ENCODE measurements at regions not wholly inside any gene's neighbourhood (a gene's known extent, or its start where the extent isn't known, plus 50 kb on each side); places are given as distances from the start of the nearest gene placed in this dataset.

DNA sequence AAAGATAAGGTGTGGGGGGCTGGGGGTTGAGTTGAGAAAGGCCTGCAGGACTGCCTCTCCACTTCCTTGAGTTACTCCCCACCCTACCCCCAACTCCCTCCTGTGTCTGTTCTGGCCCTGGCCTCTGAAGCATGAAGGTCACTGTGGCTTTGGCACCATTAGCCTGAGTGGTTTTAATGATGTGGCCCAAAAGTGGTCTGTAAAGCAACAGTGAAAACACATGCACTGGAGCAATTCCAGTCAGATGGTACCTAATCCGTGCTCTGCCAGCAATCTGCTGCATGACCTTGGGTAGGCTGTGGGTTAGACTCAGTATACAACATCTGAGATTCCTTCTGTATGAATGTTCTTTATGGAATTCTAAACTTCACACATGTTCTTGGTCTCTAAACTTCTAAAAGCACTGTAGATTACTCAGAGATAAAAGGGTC is 86.5 kb upstream of the ATP1A1 start:
- BruUV-seq (replicated peaks) = no TSS peak
- CTCF ChIA-PET = no interaction called here
- no peak overlapping the region for H3K27ac ChIP-seq (ENCODE audit: insufficient read depth, low read length)

More for the DNA sequence above, 86.5 kb upstream of the ATP1A1 start:
- POLR2A ChIA-PET (ENCODE audit: unreplicated experiment) = no interaction called here
- dilution Hi-C loops (cut with HindIII; ENCODE audit: low sequenced_read_pairs, unreplicated experiment) (no loop called here), in situ Hi-C loops (cut with MboI; ENCODE audit: low sequenced_read_pairs) (no loop called here), intact Hi-C loops (cut with micrococcal nuclease) (no loop called here)
- no peak overlapping the region for H3K56ac ChIP-seq (ENCODE audit: extremely low read depth, insufficient read depth, low read length)
- no peak overlapping the region for H2BK5ac ChIP-seq (ENCODE audit: low read depth, low read length, poor library complexity, severe bottlenecking)
- no peaks in the 10 kb centered on the region; the same call in 1 of the 2 replicates for H3K27me3 ChIP-seq (ENCODE audit: control insufficient read depth, insufficient read depth, low read length)
- H4K5ac ChIP-seq (ENCODE audit: low read depth, low read length) = no peak overlapping the region
- H3K23ac ChIP-seq (ENCODE audit: low read depth, low read length) = no peak overlapping the region
- ATAC-seq (ENCODE audit: low read depth) (peak; percentile 48), DNase-seq (peak; percentile 26)
- no peak overlapping the region for H2BK15ac ChIP-seq (ENCODE audit: low read depth, low read length)
- H2AK9ac ChIP-seq (replicated peaks; ENCODE audit: low read depth, low read length, poor library complexity) = no peak overlapping the region
- H2AK5ac ChIP-seq (ENCODE audit: low read depth, low read length) = no peak overlapping the region
- no peak overlapping the region for H3K4me2 ChIP-seq (ENCODE audit: low read depth, low read length)
- no peaks in the 10 kb centered on the region for H3K36me3 ChIP-seq (ENCODE audit: control insufficient read depth, insufficient read depth, low read length)
- H3K4ac ChIP-seq (ENCODE audit: low read depth, low read length) = no peak overlapping the region
- TF ChIP-seq NFE2L2 (IDR thresholded peaks at IDR 0.05; ENCODE audit: low read depth, low read length) (no peak), CHD1 (IDR thresholded peaks at IDR 0.05; ENCODE audit: low read depth, low read length) (no peak), RCOR1 (IDR thresholded peaks at IDR 0.05; ENCODE audit: insufficient replicate concordance, low read length) (no peak), MXI1 (IDR thresholded peaks at IDR 0.05; ENCODE audit: borderline replicate concordance, low read depth, low read length) (no peak), POLR2A (IDR thresholded peaks at IDR 0.05; ENCODE audit: low read depth, low read length) (no peak)
- H3K4me3 ChIP-seq (ENCODE audit: insufficient read depth, low read depth, low read length) = no peak overlapping the region
- H3K9me3 ChIP-seq (ENCODE audit: control insufficient read depth, insufficient read depth, low read length) = no peaks in the 10 kb centered on the region
- no peak overlapping the region for H2BK20ac ChIP-seq (ENCODE audit: low read depth, low read length)
- no peak overlapping the region for H4K91ac ChIP-seq (ENCODE audit: insufficient read depth, low read depth, low read length)
- H2AFZ ChIP-seq (replicated peaks; ENCODE audit: low read length, poor library complexity) = peak overlapping the region; percentile 46
- H4K8ac ChIP-seq (ENCODE audit: low read depth in 2 of 2, low read length in 2 of 2) = no peak overlapping the region
- no peak overlapping the region for H3K18ac ChIP-seq (ENCODE audit: low read depth, low read length)
- WGBS, 2 experiments (ENCODE audit: extremely low coverage in 2 of 2, insufficient read length in 1 of 2) = no CpG with 5 or more reads among the region's 1 CpG
- H4K20me1 ChIP-seq (ENCODE audit: insufficient read depth, low read length) = no peaks in the 10 kb centered on the region
- no peaks in the 10 kb centered on the region for H3K79me1 ChIP-seq (ENCODE audit: low read depth in 1 of 2, low read length in 2 of 2)
- no peaks in the 10 kb centered on the region for H3K9me1 ChIP-seq (ENCODE audit: insufficient read depth, low read length)
- H3K9ac ChIP-seq (ENCODE audit: low read depth, low read length) = no peak overlapping the region
- no peaks in the 10 kb centered on the region for H3K4me1 ChIP-seq (ENCODE audit: control insufficient read depth, insufficient read depth, low read length)
- no peak overlapping the region for H3K14ac ChIP-seq (replicated peaks; ENCODE audit: low read depth, low read length)
- no peak overlapping the region for H2BK120ac ChIP-seq (ENCODE audit: low read depth, low read length)
